ENCODE measurements at regions not wholly inside any gene's neighbourhood (a gene's known extent, or its start where the extent isn't known, plus 50 kb on each side); places are given as distances from the start of the nearest gene placed in this dataset.

GRCh38 chr6:76465410-76465809, 392.9 kb upstream of the IMPG1 start:
- no peak overlapping the region for H3K27ac ChIP-seq (ENCODE audit: extremely low read length, insufficient read depth, low read length)
- H3K79me2 ChIP-seq (ENCODE audit: insufficient read depth, low read length) = no peaks in the 10 kb centered on the region
- H3K4me3 ChIP-seq (replicated peaks in 1 of 3; ENCODE audit: insufficient read depth in 1 of 3, low read depth in 2 of 3, low read length in 3 of 3) = no peak overlapping the region
- no peaks in the 10 kb centered on the region for H3K4me1 ChIP-seq (ENCODE audit: insufficient read depth, low read length)
- no peak overlapping the region for H2AFZ ChIP-seq (ENCODE audit: low read length)
- DNase-seq (ENCODE audit: low spot score) = no peak
- no peaks in the 10 kb centered on the region; a peak in 1 of 5 replicates for H3K27me3 ChIP-seq (ENCODE audit: control insufficient read depth in 1 of 2, insufficient read depth in 2 of 2, low read length in 2 of 2)
- no TSS peak for BruUV-seq (replicated peaks)
- no peak for FAIRE-seq
- no peak overlapping the region for H3K4me2 ChIP-seq (ENCODE audit: low read depth, low read length)
- no peaks in the 10 kb centered on the region for H4K20me1 ChIP-seq (ENCODE audit: insufficient read depth, low read length)
- H3K9me3 ChIP-seq (ENCODE audit: low read length) = no peaks in the 10 kb centered on the region
- ChIA-PET CTCF (ENCODE audit: low intra/inter-chr PET ratio, low total read pairs) (no interaction called here), POLR2A (no interaction called here)
- in situ Hi-C loops (cut with HindIII; ENCODE audit: extremely low pct_ligation_motif_present, low pct_unique_long_range_greater_than_20kb) = no loop called here
- TF ChIP-seq MNT (IDR thresholded peaks at IDR 0.05) (peak; percentile 6; the same call in 1 of the 2 replicates), ZNF142 (CRISPR knock-in tag; IDR thresholded peaks at IDR 0.05) (no peak), MAFG (CRISPR knock-in tag; IDR thresholded peaks at IDR 0.05) (no peak), NFE2 (CRISPR knock-in tag; IDR thresholded peaks at IDR 0.05) (no peak)
- no peak for ATAC-seq
- intact Hi-C loops (cut with micrococcal nuclease; ENCODE audit: unreplicated experiment) = no loop called here
- H3K36me3 ChIP-seq (replicated peaks in 1 of 2; ENCODE audit: control insufficient read depth in 1 of 2, insufficient read depth in 2 of 2, low read length in 2 of 2) = no peaks in the 10 kb centered on the region
- H3K9ac ChIP-seq (ENCODE audit: insufficient read depth, low read depth, low read length) = no peak overlapping the region

Data from HepG2 (cell line).